Fibroblast of lung (primary cell): ENCODE measurements at regions not wholly inside any gene's neighbourhood (a gene's known extent, or its start where the extent isn't known, plus 50 kb on each side); places are given as distances from the start of the nearest gene placed in this dataset.

Experiments used
- DNase-seq, 2 donors: peaks; one replicate each; pipeline versions ENCODE4 v3.0.0 to v3.0.0-alpha.2; 2010; ENCODE audit warnings: low read depth in 2 of 2
- H2AFZ ChIP-seq: 2 replicates; pipeline ENCODE4 v1.5.1; 2012; ENCODE audit warnings: low read length, control low read depth, inconsistent platforms
- H3K27ac ChIP-seq: 2 replicates; pipeline ENCODE4 v1.5.1; 2011; ENCODE audit warnings: low read length, control low read depth; ENCODE audit not compliant: insufficient read depth
- H3K27me3 ChIP-seq: 2 replicates; pipeline ENCODE4 v1.5.1; 2011; ENCODE audit warnings: mild to moderate bottlenecking, low read length; ENCODE audit not compliant: control insufficient read depth, insufficient read depth
- H3K36me3 ChIP-seq: 2 replicates; pipeline ENCODE4 v1.5.1; 2011; ENCODE audit warnings: low read length; ENCODE audit not compliant: control insufficient read depth, insufficient read depth
- H3K4me1 ChIP-seq: 2 replicates; pipeline ENCODE4 v1.5.1; 2011; ENCODE audit warnings: low read length; ENCODE audit not compliant: control insufficient read depth, insufficient read depth; ENCODE audit errors: extremely low read depth
- H3K4me2 ChIP-seq: 2 replicates; pipeline ENCODE4 v1.5.1; 2011; ENCODE audit warnings: low read length, control low read depth; ENCODE audit not compliant: insufficient read depth; ENCODE audit errors: extremely low read depth
- H3K4me3 ChIP-seq, 4 experiments: fragments of 200-600 bp in 1 of 4; sonication (generic) in 1 of 4; replicated peaks in 1 of 4; 2 replicates each; pipeline ENCODE4 v1.5.1; 2011 to 2016; ENCODE audit warnings: low read length in 4 of 4, low read depth in 3 of 4, mild to moderate bottlenecking in 3 of 4, control low read depth in 2 of 4, inconsistent platforms in 1 of 4, mixed read lengths in 1 of 4; ENCODE audit not compliant: insufficient read depth in 1 of 4; ENCODE audit errors: control extremely low read depth in 1 of 4
- H3K79me2 ChIP-seq: 2 replicates; pipeline ENCODE4 v1.5.1; 2012; ENCODE audit warnings: mild to moderate bottlenecking, low read length, inconsistent platforms; ENCODE audit not compliant: control insufficient read depth, insufficient read depth
- H3K9ac ChIP-seq: 2 replicates; pipeline ENCODE4 v1.5.1; 2011; ENCODE audit warnings: mild to moderate bottlenecking, low read length, control low read depth; ENCODE audit not compliant: insufficient read depth
- H3K9me3 ChIP-seq: 2 replicates; pipeline ENCODE4 v1.5.1; 2012; ENCODE audit warnings: low read depth, low read length; ENCODE audit not compliant: control insufficient read depth, insufficient read depth
- H4K20me1 ChIP-seq: 2 replicates; pipeline ENCODE4 v1.5.1; 2011; ENCODE audit warnings: low read length; ENCODE audit not compliant: control insufficient read depth, insufficient read depth; ENCODE audit errors: extremely low read depth
- EZH2 ChIP-seq: IDR thresholded peaks from 2 replicates; pipeline ENCODE4 v1.5.1; 2012; ENCODE audit warnings: low read length, control low read depth, mild to moderate bottlenecking; ENCODE audit errors: missing control alignments
- TF ChIP-seq, protein P1 (sequence below), 2 donors: IDR thresholded peaks in 1 of 2; conservative IDR thresholded peaks in 1 of 2; 1 replicate in 1 of 2; 2 replicates in 1 of 2; pipeline ENCODE4 v1.5.1; 2011 to 2012; ENCODE audit warnings: low read length in 2 of 2, control low read depth in 1 of 2, inconsistent platforms in 1 of 2, low read depth in 1 of 2, mild to moderate bottlenecking in 1 of 2

DNA sequence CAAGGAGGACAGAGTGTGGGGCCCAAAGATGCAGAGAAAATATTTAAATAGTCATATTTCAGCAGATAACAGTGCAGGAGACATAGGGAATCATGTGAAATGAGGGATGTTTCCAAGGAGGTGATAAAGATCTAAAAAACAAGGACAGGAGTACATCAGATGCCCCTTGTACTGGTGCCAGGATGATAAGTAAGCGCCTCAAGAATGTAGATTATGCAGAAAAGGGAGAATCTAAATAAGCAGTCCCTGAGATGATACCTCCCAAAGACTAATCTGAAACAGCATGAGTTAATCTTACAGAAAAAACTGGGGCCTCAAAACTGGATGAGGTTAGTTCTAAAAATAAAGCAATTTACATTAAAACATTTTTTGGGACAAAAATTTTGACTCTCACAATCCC lies 136.1 kb upstream of the WDFY3 start:
- H3K27ac ChIP-seq = no peak overlapping the region
- H3K79me2 ChIP-seq = no peaks in the 10 kb centered on the region
- H3K27me3 ChIP-seq = no peaks in the 10 kb centered on the region
- H4K20me1 ChIP-seq = no peaks in the 10 kb centered on the region
- no peak overlapping the region for H3K9ac ChIP-seq
- no peaks in the 10 kb centered on the region for H3K9me3 ChIP-seq
- TF ChIP-seq EZH2 = no peak
- TF ChIP-seq, protein P1, sequence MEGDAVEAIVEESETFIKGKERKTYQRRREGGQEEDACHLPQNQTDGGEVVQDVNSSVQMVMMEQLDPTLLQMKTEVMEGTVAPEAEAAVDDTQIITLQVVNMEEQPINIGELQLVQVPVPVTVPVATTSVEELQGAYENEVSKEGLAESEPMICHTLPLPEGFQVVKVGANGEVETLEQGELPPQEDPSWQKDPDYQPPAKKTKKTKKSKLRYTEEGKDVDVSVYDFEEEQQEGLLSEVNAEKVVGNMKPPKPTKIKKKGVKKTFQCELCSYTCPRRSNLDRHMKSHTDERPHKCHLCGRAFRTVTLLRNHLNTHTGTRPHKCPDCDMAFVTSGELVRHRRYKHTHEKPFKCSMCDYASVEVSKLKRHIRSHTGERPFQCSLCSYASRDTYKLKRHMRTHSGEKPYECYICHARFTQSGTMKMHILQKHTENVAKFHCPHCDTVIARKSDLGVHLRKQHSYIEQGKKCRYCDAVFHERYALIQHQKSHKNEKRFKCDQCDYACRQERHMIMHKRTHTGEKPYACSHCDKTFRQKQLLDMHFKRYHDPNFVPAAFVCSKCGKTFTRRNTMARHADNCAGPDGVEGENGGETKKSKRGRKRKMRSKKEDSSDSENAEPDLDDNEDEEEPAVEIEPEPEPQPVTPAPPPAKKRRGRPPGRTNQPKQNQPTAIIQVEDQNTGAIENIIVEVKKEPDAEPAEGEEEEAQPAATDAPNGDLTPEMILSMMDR (conservative IDR thresholded peaks at IDR 0.05 in 1 of 2, IDR thresholded peaks at IDR 0.05 in 1 of 2; ENCODE audit: low read depth in 1 of 2, low read length in 2 of 2) = no peak
- no peaks in the 10 kb centered on the region for H3K4me1 ChIP-seq
- H3K4me2 ChIP-seq = no peak overlapping the region
- H2AFZ ChIP-seq = no peak overlapping the region
- H3K4me3 ChIP-seq = no peak overlapping the region
- H3K36me3 ChIP-seq = no peaks in the 10 kb centered on the region
- DNase-seq = no peak

DNA sequence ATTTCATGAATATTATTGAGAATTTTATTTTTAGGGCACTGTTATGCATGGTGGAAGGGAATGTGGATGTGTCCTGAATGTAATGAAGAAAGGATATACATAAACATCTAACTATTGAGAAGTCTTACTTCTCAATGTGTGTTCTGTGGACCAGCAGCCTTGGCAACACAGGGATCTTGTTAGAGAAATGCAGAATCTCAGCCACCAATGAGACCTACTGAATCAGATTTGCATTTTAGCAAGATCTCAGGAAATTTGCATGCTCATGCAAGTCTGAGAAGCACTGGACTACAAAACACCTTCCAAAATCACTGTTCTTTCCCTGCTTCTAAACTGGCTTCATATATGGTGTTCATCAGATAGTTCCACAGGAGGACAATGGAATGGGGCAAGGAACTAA lies 139.7 kb upstream of the WDFY3 start:
- Histone ChIP-seq H3K9me3 (no peaks in the 10 kb centered on the region), H3K4me1 (no peaks in the 10 kb centered on the region), H3K36me3 (no peaks in the 10 kb centered on the region), H3K4me3 (no peak overlapping the region), H4K20me1 (no peaks in the 10 kb centered on the region), H2AFZ (no peak overlapping the region), H3K9ac (no peak overlapping the region), H3K27me3 (no peaks in the 10 kb centered on the region), H3K79me2 (no peaks in the 10 kb centered on the region), H3K27ac (no peak overlapping the region), H3K4me2 (no peak overlapping the region)
- no peak for DNase-seq
- TF ChIP-seq EZH2 = no peak
- TF ChIP-seq, protein P1 (conservative IDR thresholded peaks at IDR 0.05 in 1 of 2, IDR thresholded peaks at IDR 0.05 in 1 of 2; ENCODE audit: low read depth in 1 of 2, low read length in 2 of 2) = no peak

DNA sequence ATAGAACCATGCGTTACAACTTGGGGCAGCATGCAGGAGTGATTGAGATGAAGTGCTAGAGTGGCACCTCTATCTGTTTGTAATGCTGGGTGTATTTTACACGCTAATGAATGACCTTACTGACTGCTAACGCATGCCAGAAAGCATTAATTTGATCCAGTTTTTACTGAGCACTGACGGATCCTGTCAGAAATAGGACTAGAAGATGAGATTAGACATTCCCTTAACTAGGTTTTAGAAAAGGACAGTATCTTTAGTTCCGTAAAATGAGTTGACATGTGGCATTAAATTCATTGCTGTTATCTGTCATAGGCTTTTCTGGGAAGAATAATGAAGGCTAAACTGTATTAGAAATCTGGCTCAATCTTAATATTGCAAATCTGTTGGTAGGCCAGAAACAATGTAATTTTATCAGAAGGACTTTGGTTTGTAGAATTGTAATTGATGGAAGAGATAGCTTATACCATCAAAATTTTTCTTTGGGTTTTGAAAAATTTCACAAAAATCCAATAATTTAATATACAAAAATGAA lies 140.4 kb upstream of the WDFY3 start:
- DNase-seq = no peak
- no peaks in the 10 kb centered on the region for H3K9me3 ChIP-seq

More for the DNA sequence above, 140.4 kb upstream of the WDFY3 start:
- Histone ChIP-seq H3K27ac (no peak overlapping the region), H3K27me3 (no peaks in the 10 kb centered on the region), H3K79me2 (no peaks in the 10 kb centered on the region), H4K20me1 (no peaks in the 10 kb centered on the region), H3K36me3 (no peaks in the 10 kb centered on the region), H3K4me1 (no peaks in the 10 kb centered on the region), H3K4me2 (no peak overlapping the region), H2AFZ (no peak overlapping the region), H3K4me3 (no peak overlapping the region), H3K9ac (no peak overlapping the region)
- TF ChIP-seq EZH2 = no peak
- TF ChIP-seq, protein P1 (conservative IDR thresholded peaks at IDR 0.05 in 1 of 2, IDR thresholded peaks at IDR 0.05 in 1 of 2; ENCODE audit: low read depth in 1 of 2, low read length in 2 of 2) = no peak
